HG02678 (cell line): ENCODE measurements at regions not wholly inside any gene's neighbourhood (a gene's known extent, or its start where the extent isn't known, plus 50 kb on each side); places are given as distances from the start of the nearest gene placed in this dataset.

Experiments used
- ATAC-seq: cut with Tn5 transposase; IDR thresholded peaks from one replicate; pipeline ENCODE4 v1.9.1; 2021; ENCODE audit warnings: mild to moderate bottlenecking, moderate library complexity; ENCODE audit not compliant: unreplicated experiment

GRCh38 chr6:165805067-165805555 is 142.1 kb upstream of the PDE10A start:
- no peak for ATAC-seq

- no peak for ATAC-seq
Measured at GRCh38 chr6:165804331-165805066, 141.5 kb upstream of the PDE10A start.

- ATAC-seq = no peak
Measured at GRCh38 chr6:165800337-165800736, 137.3 kb upstream of the PDE10A start.

GRCh38 chr6:165799391-165800153 is 136.5 kb upstream of the PDE10A start:
- ATAC-seq = no peak

- ATAC-seq = no peak
Measured at GRCh38 chr6:165798991-165799390, 135.9 kb upstream of the PDE10A start.

- no peak for ATAC-seq
Measured at GRCh38 chr6:165794179-165794601, 131.1 kb upstream of the PDE10A start.

GRCh38 chr6:165793287-165793825 is 130.3 kb upstream of the PDE10A start:
- no peak for ATAC-seq

- ATAC-seq = no peak
Measured at GRCh38 chr6:165791876-165792437, 128.9 kb upstream of the PDE10A start.

GRCh38 chr6:165791306-165791705 is 128.3 kb upstream of the PDE10A start:
- ATAC-seq = no peak

- no peak for ATAC-seq
Measured at GRCh38 chr6:165782812-165783211, 119.8 kb upstream of the PDE10A start.

- no peak for ATAC-seq
Measured at GRCh38 chr6:165782134-165782533, 119.1 kb upstream of the PDE10A start.

- ATAC-seq = no peak
Measured at GRCh38 chr6:165777680-165778079, 114.6 kb upstream of the PDE10A start.

- no peak for ATAC-seq
Measured at GRCh38 chr6:165776691-165777090, 113.7 kb upstream of the PDE10A start.

- ATAC-seq = no peak
Measured at GRCh38 chr6:165775721-165776120, 112.7 kb upstream of the PDE10A start.

GRCh38 chr6:165774903-165775601 is 112.0 kb upstream of the PDE10A start:
- ATAC-seq = no peak

GRCh38 chr6:165770397-165771082 is 107.5 kb upstream of the PDE10A start:
- no peak for ATAC-seq

- ATAC-seq = no peak
Measured at GRCh38 chr6:165769884-165770283, 106.8 kb upstream of the PDE10A start.

- ATAC-seq = no peak
Measured at GRCh38 chr6:165769401-165769800, 106.4 kb upstream of the PDE10A start.

- ATAC-seq = no peak
Measured at GRCh38 chr6:165768961-165769360, 105.9 kb upstream of the PDE10A start.

GRCh38 chr6:165767228-165767627 is 104.2 kb upstream of the PDE10A start:
- ATAC-seq = no peak
